SK-N-SH (cell line): ENCODE measurements at regions not wholly inside any gene's neighbourhood (a gene's known extent, or its start where the extent isn't known, plus 50 kb on each side); places are given as distances from the start of the nearest gene placed in this dataset.

Experiments
- CTCF ChIA-PET: fragments of 300-600, 350-600 bp; formaldehyde crosslinking; extraction: SDS; loops from one replicate; lab custom pipeline; 2021; lab: Yijun Ruan, JAX
- POLR2A ChIA-PET: fragments of 350-600 bp; sonication (Branson Sonifier 250); formaldehyde crosslinking; extraction: SDS; loops from one replicate; lab custom pipeline; 2020; ENCODE audit warnings: antibody characterized with exemption, inconsistent platforms; lab: Yijun Ruan, JAX
- DNase-seq: peaks from one replicate; pipeline ENCODE4 v3.0.0; 2012
- H2AFZ ChIP-seq: fragments of 200-600 bp; sonication (generic); 2 replicates; pipeline ENCODE4 v1.8.1; 2016; ENCODE audit warnings: antibody characterized with exemption, mild to moderate bottlenecking, low read depth
- H3F3A ChIP-seq: fragments of 200-600 bp; sonication (generic); replicated peaks from 2 replicates; pipeline ENCODE3; 2016; ENCODE audit warnings: antibody characterized with exemption, mild to moderate bottlenecking; ENCODE audit not compliant: insufficient read depth
- H3K27ac ChIP-seq, 2 experiments: fragments of 200-500 bp in 1 of 2; fragments of 200-600 bp in 1 of 2; sonication (Bioruptor generic) in 1 of 2; sonication (generic), shearing (Covaris generic) in 1 of 2; 2 replicates each; pipeline versions ENCODE4 v1.5.1 to v1.6.1; 2014 to 2016; ENCODE audit warnings: low read depth in 2 of 2, inconsistent platforms in 1 of 2, low read length in 1 of 2, mild to moderate bottlenecking in 1 of 2, mixed read lengths in 1 of 2
- H3K27me3 ChIP-seq: fragments of 200-600 bp; sonication (generic), shearing (Covaris generic); 2 replicates; pipeline ENCODE4 v1.6.1; 2016; ENCODE audit warnings: mixed run types; ENCODE audit not compliant: insufficient read depth
- H3K36me3 ChIP-seq, 2 experiments: fragments of 200-500 bp in 1 of 2; fragments of 200-600 bp in 1 of 2; sonication (Bioruptor generic) in 1 of 2; sonication (generic) in 1 of 2; replicated peaks in 1 of 2; 2 replicates each; pipeline versions ENCODE3 to v1.5.1; 2014 to 2016; ENCODE audit warnings: low read length in 1 of 2, mild to moderate bottlenecking in 1 of 2; ENCODE audit not compliant: insufficient read depth in 2 of 2, control insufficient read depth in 1 of 2
- H3K4me1 ChIP-seq, 2 experiments: fragments of 200-500 bp in 1 of 2; fragments of 200-600 bp in 1 of 2; sonication (Bioruptor generic) in 1 of 2; sonication (generic), shearing (Covaris generic) in 1 of 2; 2 replicates each; pipeline versions ENCODE4 v1.5.1 to v1.6.1; 2014 to 2016; ENCODE audit warnings: low read depth in 1 of 2, low read length in 1 of 2, mixed run types in 1 of 2; ENCODE audit not compliant: insufficient read depth in 2 of 2, control insufficient read depth in 1 of 2
- H3K4me2 ChIP-seq: fragments of 200-600 bp; sonication (generic), shearing (Covaris generic); 2 replicates; pipeline ENCODE4 v1.6.1; 2017; ENCODE audit warnings: mixed run types
- H3K4me3 ChIP-seq, 2 experiments: fragments of 200-500 bp in 1 of 2; fragments of 200-600 bp in 1 of 2; sonication (Bioruptor generic) in 1 of 2; sonication (generic), shearing (Covaris generic) in 1 of 2; 2 replicates each; pipeline versions ENCODE4 v1.5.1 to v1.8.1; 2014 to 2016; ENCODE audit warnings: low read depth in 2 of 2, inconsistent platforms in 1 of 2, low read length in 1 of 2, mild to moderate bottlenecking in 1 of 2, mixed read lengths in 1 of 2, moderate library complexity in 1 of 2
- H3K79me2 ChIP-seq: fragments of 200-600 bp; sonication (generic); 2 replicates; pipeline ENCODE4 v1.8.1; 2017; ENCODE audit warnings: mild to moderate bottlenecking; ENCODE audit not compliant: insufficient read depth
- H3K9ac ChIP-seq: fragments of 200-600 bp; sonication (generic); 2 replicates; pipeline ENCODE4 v1.6.1; 2017; ENCODE audit warnings: mixed run types
- H3K9me2 ChIP-seq: fragments of 200-600 bp; sonication (generic); 2 replicates; pipeline ENCODE4 v1.6.1; 2017; ENCODE audit warnings: mixed run types
- H3K9me3 ChIP-seq: fragments of 200-600 bp; sonication (generic); 2 replicates; pipeline ENCODE4 v1.6.1; 2017; ENCODE audit warnings: mixed run types, mild to moderate bottlenecking, moderate library complexity
- H4K20me1 ChIP-seq: fragments of 200-600 bp; sonication (generic); 2 replicates; pipeline ENCODE4 v1.6.1; 2017; ENCODE audit warnings: mild to moderate bottlenecking, mixed run types; ENCODE audit not compliant: insufficient read depth
- ELF1 ChIP-seq: IDR thresholded peaks from 2 replicates; pipeline ENCODE4 v1.4.0; 2012
- EZH2phosphoT487 ChIP-seq: fragments of 200-600 bp; sonication (generic); IDR thresholded peaks from 2 replicates; pipeline ENCODE4 v1.6.1; 2017; ENCODE audit warnings: low read depth, mixed run types, mild to moderate bottlenecking, antibody characterized with exemption, moderate library complexity, borderline replicate concordance
- FOXM1 ChIP-seq: IDR thresholded peaks from 2 replicates; pipeline ENCODE4 v1.4.0; 2012; ENCODE audit warnings: low read depth, mild to moderate bottlenecking
- GABPA ChIP-seq: IDR thresholded peaks from 2 replicates; pipeline ENCODE4 v1.4.0; 2012; ENCODE audit warnings: low read depth, mild to moderate bottlenecking
- GATA2 ChIP-seq: sonication (generic); formaldehyde crosslinking; IDR thresholded peaks from 2 replicates; pipeline ENCODE4 v1.5.0; 2020; ENCODE audit warnings: mild to moderate bottlenecking, missing genetic modification reagents
- IRF3 ChIP-seq: fragments of 150-350 bp; IDR thresholded peaks from 2 replicates; pipeline ENCODE4 v1.6.1; 2016; ENCODE audit warnings: mild to moderate bottlenecking, low read depth, low read length
- JUND ChIP-seq: IDR thresholded peaks from 2 replicates; pipeline ENCODE4 v1.4.0; 2012
- MEF2A ChIP-seq: IDR thresholded peaks from 2 replicates; pipeline ENCODE4 v1.4.0; 2012; ENCODE audit warnings: low read depth, borderline replicate concordance
- MXI1 ChIP-seq: IDR thresholded peaks from 2 replicates; pipeline ENCODE4 v1.6.1; 2012; ENCODE audit warnings: mild to moderate bottlenecking, low read depth, low read length, improper control_type of control experiment
- NFIC ChIP-seq: IDR thresholded peaks from 2 replicates; pipeline ENCODE4 v1.4.0; 2012; ENCODE audit warnings: borderline replicate concordance
- NRF1 ChIP-seq: IDR thresholded peaks from 2 replicates; pipeline ENCODE4 v1.6.1; 2012; ENCODE audit warnings: low read depth, mild to moderate bottlenecking, low read length
- PBX3 ChIP-seq: IDR thresholded peaks from 2 replicates; pipeline ENCODE4; 2012
- POLR2AphosphoS5 ChIP-seq: IDR thresholded peaks from 2 replicates; pipeline ENCODE4 v1.6.1; 2012; ENCODE audit warnings: low read depth, low read length
- RAD21 ChIP-seq: IDR thresholded peaks from 2 replicates; pipeline ENCODE4 v1.6.1; 2012; ENCODE audit warnings: mild to moderate bottlenecking, low read length
- RCOR1 ChIP-seq: fragments of 150-350 bp; IDR thresholded peaks from 2 replicates; pipeline ENCODE4 v1.6.1; 2017; ENCODE audit warnings: antibody characterized with exemption, low read length
- RFX5 ChIP-seq: IDR thresholded peaks from 2 replicates; pipeline ENCODE4 v1.6.1; 2012; ENCODE audit warnings: mild to moderate bottlenecking, improper control_type of control experiment, low read length
- RXRA ChIP-seq: IDR thresholded peaks from 2 replicates; pipeline ENCODE4 v1.4.0; 2012; ENCODE audit warnings: low read depth, mild to moderate bottlenecking, borderline replicate concordance
- SMC3 ChIP-seq: IDR thresholded peaks from 2 replicates; pipeline ENCODE4 v1.6.1; 2012; ENCODE audit warnings: low read depth, low read length, improper control_type of control experiment
- TAF1 ChIP-seq: IDR thresholded peaks from 2 replicates; pipeline ENCODE4 v1.6.1; 2012; ENCODE audit warnings: low read depth, mild to moderate bottlenecking, low read length, moderate library complexity, borderline replicate concordance
- TEAD4 ChIP-seq: IDR thresholded peaks from 2 replicates; pipeline ENCODE4 v1.4.0; 2012; ENCODE audit warnings: mild to moderate bottlenecking, borderline replicate concordance; ENCODE audit not compliant: insufficient read depth
- WGBS: methylation state at CpG from one replicate; pipeline ENCODE4 v1.1.6; 2017; ENCODE audit warnings: low lambda C conversion rate; 5-methylcytosine and 5-hydroxymethylcytosine counted together
- TF ChIP-seq, protein P1 (sequence below): fragments of 150-350 bp; IDR thresholded peaks from 2 replicates; pipeline ENCODE4 v1.6.1; 2017; ENCODE audit warnings: antibody characterized with exemption, low read length, low read depth, borderline replicate concordance

GRCh38 chr4:132859929-132860328 lies 289.2 kb upstream of the PCDH10 start:
- Histone ChIP-seq H3K9me3 (no peaks in the 10 kb centered on the region), H4K20me1 (no peaks in the 10 kb centered on the region), H3K36me3 (no peaks in the 10 kb centered on the region), H3K4me1 (no peaks in the 10 kb centered on the region), H3K4me2 (no peak overlapping the region), H3K27ac (no peak overlapping the region), H3F3A (no peaks in the 10 kb centered on the region), H3K9ac (no peak overlapping the region), H3K9me2 (no peaks in the 10 kb centered on the region), H3K27me3 (no peaks in the 10 kb centered on the region), H3K79me2 (no peaks in the 10 kb centered on the region), H2AFZ (no peak overlapping the region), H3K4me3 (no peak overlapping the region)
- no peak for TF ChIP-seq RCOR1
- TF ChIP-seq, protein P1, sequence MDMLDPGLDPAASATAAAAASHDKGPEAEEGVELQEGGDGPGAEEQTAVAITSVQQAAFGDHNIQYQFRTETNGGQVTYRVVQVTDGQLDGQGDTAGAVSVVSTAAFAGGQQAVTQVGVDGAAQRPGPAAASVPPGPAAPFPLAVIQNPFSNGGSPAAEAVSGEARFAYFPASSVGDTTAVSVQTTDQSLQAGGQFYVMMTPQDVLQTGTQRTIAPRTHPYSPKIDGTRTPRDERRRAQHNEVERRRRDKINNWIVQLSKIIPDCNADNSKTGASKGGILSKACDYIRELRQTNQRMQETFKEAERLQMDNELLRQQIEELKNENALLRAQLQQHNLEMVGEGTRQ, result no peak
- TF ChIP-seq NFIC, result no peak
- TF ChIP-seq ELF1, result no peak
- no peak for TF ChIP-seq NRF1
- no peak for TF ChIP-seq TAF1
- TF ChIP-seq TEAD4, result no peak
- TF ChIP-seq FOXM1, result no peak
- no peak for TF ChIP-seq PBX3
- ChIA-PET POLR2A (no interaction called here), CTCF (no interaction called here)
- WGBS, result 7% methylated on average over 1 of the region's 1 CpG
- DNase-seq, result no peak

DNA sequence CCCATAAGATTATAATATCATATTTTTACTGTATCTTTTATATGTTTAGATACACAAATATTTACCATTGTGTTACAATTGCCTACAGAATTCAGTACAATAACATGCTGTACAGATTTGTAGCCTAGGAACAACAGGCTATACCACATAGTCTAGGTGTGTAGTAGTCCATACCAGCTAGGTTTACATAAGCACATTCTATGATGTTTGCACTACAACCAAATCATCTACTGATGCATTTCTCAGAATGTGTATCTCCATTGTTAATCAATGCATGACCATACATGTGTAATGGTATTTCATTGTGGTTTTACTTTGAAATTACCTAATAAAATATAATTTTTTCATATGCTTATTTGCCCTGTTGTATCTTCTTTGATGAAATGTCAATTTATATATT lies 288.1 kb upstream of the PCDH10 start:
- Histone ChIP-seq H3K27me3 (no peaks in the 10 kb centered on the region), H3K4me1 (no peaks in the 10 kb centered on the region), H3K79me2 (no peaks in the 10 kb centered on the region), H3K9me2 (no peaks in the 10 kb centered on the region), H3K9ac (no peak overlapping the region), H2AFZ (no peak overlapping the region), H3K27ac (no peak overlapping the region), H3K4me2 (no peak overlapping the region), H3K4me3 (no peak overlapping the region), H4K20me1 (no peaks in the 10 kb centered on the region), H3K36me3 (no peaks in the 10 kb centered on the region), H3K9me3 (no peaks in the 10 kb centered on the region), H3F3A (no peaks in the 10 kb centered on the region)
- DNase-seq, result no peak
- POLR2A ChIA-PET, result no interaction called here
- TF ChIP-seq JUND (no peak), PBX3 (no peak), MXI1 (no peak), MEF2A (no peak), EZH2phosphoT487 (no peak), SMC3 (no peak), GATA2 (CRISPR knock-in tag) (no peak), IRF3 (no peak), RAD21 (no peak), RXRA (no peak), ELF1 (no peak), RFX5 (no peak), GABPA (no peak), NFIC (no peak), POLR2AphosphoS5 (no peak), RCOR1 (no peak)
- CTCF ChIA-PET, result no interaction called here
